ENCODE measurements at regions not wholly inside any gene's neighbourhood (a gene's known extent, or its start where the extent isn't known, plus 50 kb on each side); places are given as distances from the start of the nearest gene placed in this dataset.

GRCh38 chr2:103292573-103292972 is 530.7 kb downstream of the TMEM182 start:
- ATAC-seq: no peak
- Histone ChIP-seq H3K36me3 (no peaks in the 10 kb centered on the region), H3K27ac (no peak overlapping the region), H3K27me3 (peaks cover 0 to 24% (median 0%) of the 10 kb centered on the region in 9 donors), H3K4me3 (no peak overlapping the region), H3K4me1 (no peaks in the 10 kb centered on the region), H3K9me3 (no peaks in the 10 kb centered on the region)
- TF ChIP-seq CTCF (IDR thresholded peaks at IDR 0.05) (no peak), POLR2A (IDR thresholded peaks at IDR 0.05) (no peak)
- 45 to 56% (median 51%) methylated on average over 6 of the region's 6 CpGs for WGBS, 4 donors
- intact Hi-C loops (cut with DNase I): no loop called here
- DNase-seq: no peak

GRCh38 chr2:103293067-103293741 is 531.4 kb downstream of the TMEM182 start:
- TF ChIP-seq POLR2A (IDR thresholded peaks at IDR 0.05): no peak
- TF ChIP-seq CTCF (IDR thresholded peaks at IDR 0.05): no peak
- Histone ChIP-seq H3K27me3 (peaks cover 0 to 24% (median 0%) of the 10 kb centered on the region in 9 donors), H3K9me3 (no peaks in the 10 kb centered on the region), H3K36me3 (no peaks in the 10 kb centered on the region), H3K4me1 (no peaks in the 10 kb centered on the region), H3K4me3 (no peak overlapping the region), H3K27ac (no peak overlapping the region)
- 29 to 40% (median 33%) methylated on average over 16 of the region's 16 CpGs for WGBS, 4 donors
- DNase-seq (no peak), ATAC-seq (no peak)
- intact Hi-C loops (cut with DNase I): no loop called here

GRCh38 chr2:103293742-103294077 is 531.9 kb downstream of the TMEM182 start:
- ATAC-seq (no peak), DNase-seq (no peak)
- Histone ChIP-seq H3K9me3 (no peaks in the 10 kb centered on the region), H3K36me3 (no peaks in the 10 kb centered on the region), H3K27ac (no peak overlapping the region), H3K4me3 (no peak overlapping the region), H3K27me3 (peaks cover 0 to 24% (median 0%) of the 10 kb centered on the region in 9 donors), H3K4me1 (no peaks in the 10 kb centered on the region)
- WGBS, 4 donors: 32 to 45% (median 40%) methylated on average over 3 of the region's 3 CpGs
- no peak for TF ChIP-seq CTCF (IDR thresholded peaks at IDR 0.05)
- TF ChIP-seq POLR2A (IDR thresholded peaks at IDR 0.05): no peak
- intact Hi-C loops (cut with DNase I): no loop called here

- no peak for DNase-seq
- ATAC-seq: no peak
- WGBS, 4 donors: 73 to 79% (median 75%) methylated on average over 7 of the region's 7 CpGs
These were observed 532.6 kb downstream of the TMEM182 start for GRCh38 chr2:103294420-103294819.

GRCh38 chr2:103295591-103295990 is 533.8 kb downstream of the TMEM182 start:
- Histone ChIP-seq H3K27ac (no peak overlapping the region), H3K27me3 (peaks cover 0 to 24% (median 0%) of the 10 kb centered on the region in 9 donors), H3K4me3 (no peak overlapping the region), H3K36me3 (no peaks in the 10 kb centered on the region), H3K9me3 (no peaks in the 10 kb centered on the region), H3K4me1 (no peaks in the 10 kb centered on the region)
- TF ChIP-seq POLR2A (IDR thresholded peaks at IDR 0.05) (no peak), CTCF (IDR thresholded peaks at IDR 0.05) (no peak)
- ATAC-seq (no peak), DNase-seq (no peak)
- 58 to 73% (median 70%) methylated on average over 2 of the region's 2 CpGs for WGBS, 4 donors
- intact Hi-C loops (cut with DNase I): no loop called here

More at GRCh38 chr2:103294420-103294819, 532.6 kb downstream of the TMEM182 start:
- Histone ChIP-seq H3K36me3 (no peaks in the 10 kb centered on the region), H3K4me1 (no peaks in the 10 kb centered on the region), H3K27ac (no peak overlapping the region), H3K9me3 (no peaks in the 10 kb centered on the region), H3K27me3 (peaks cover 0 to 24% (median 0%) of the 10 kb centered on the region in 9 donors), H3K4me3 (no peak overlapping the region)
- TF ChIP-seq POLR2A (IDR thresholded peaks at IDR 0.05): no peak
- intact Hi-C loops (cut with DNase I): no loop called here

All from heart left ventricle (tissue), 16 donors.